ENCODE measurements at regions not wholly inside any gene's neighbourhood (a gene's known extent, or its start where the extent isn't known, plus 50 kb on each side); places are given as distances from the start of the nearest gene placed in this dataset.

DNA sequence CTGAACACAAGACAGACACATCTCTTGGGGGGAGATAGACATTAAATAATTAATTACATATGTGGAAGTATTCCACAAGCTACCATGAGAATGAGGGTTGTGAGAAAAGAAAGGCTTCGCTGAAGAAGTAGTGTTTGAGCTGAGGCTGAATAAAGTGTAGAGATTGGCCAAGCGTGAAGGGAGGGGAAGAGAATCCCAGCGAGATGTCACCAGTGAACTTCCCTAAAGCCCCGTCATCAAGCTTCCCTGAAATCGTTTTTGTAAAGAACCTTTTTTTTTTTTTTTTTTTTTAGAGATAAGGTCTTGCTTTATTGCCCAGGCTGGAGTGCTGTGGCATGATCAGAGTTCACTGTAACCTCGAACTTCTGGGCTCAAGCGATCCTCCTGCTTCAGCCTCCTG is 235.2 kb downstream of the KCNRG start:
- TF ChIP-seq POLR2AphosphoS5 (IDR thresholded peaks at IDR 0.05) (no peak), CTCF (IDR thresholded peaks at IDR 0.05) (no peak)
